Fibroblast of skin of right quadriceps (primary cell): ENCODE measurements at regions not wholly inside any gene's neighbourhood (a gene's known extent, or its start where the extent isn't known, plus 50 kb on each side); places are given as distances from the start of the nearest gene placed in this dataset.

ENCODE experiments used
- DNase-seq: peaks from one replicate; pipeline ENCODE4 v3.0.0-alpha.2; 2013

- peak; percentile 53 for DNase-seq
Measured at GRCh38 chr1:98103617-98104285, 182.9 kb upstream of the DPYD start.

GRCh38 chr1:98102345-98103030, 181.7 kb upstream of the DPYD start:
- DNase-seq, result peak; percentile 71

GRCh38 chr1:98101364-98101763, 180.5 kb upstream of the DPYD start:
- no peak for DNase-seq

GRCh38 chr1:98099501-98099900, 178.7 kb upstream of the DPYD start:
- peak; percentile 71 for DNase-seq

GRCh38 chr1:98098473-98098872, 177.6 kb upstream of the DPYD start:
- no peak for DNase-seq

- peak; percentile 96 for DNase-seq
Measured at GRCh38 chr1:98090351-98090750, 169.5 kb upstream of the DPYD start.

- no peak for DNase-seq
Measured at GRCh38 chr1:98088381-98088780, 167.5 kb upstream of the DPYD start.

- DNase-seq, result peak; percentile 99
Measured at GRCh38 chr1:98086796-98087441, 166.1 kb upstream of the DPYD start.

- peak; percentile 76 for DNase-seq
Measured at GRCh38 chr1:98086156-98086555, 165.3 kb upstream of the DPYD start.

- DNase-seq, result no peak
Measured at GRCh38 chr1:98084188-98084587, 163.4 kb upstream of the DPYD start.

- DNase-seq, result no peak
Measured at GRCh38 chr1:98081944-98082343, 161.1 kb upstream of the DPYD start.

- no peak for DNase-seq
Measured at GRCh38 chr1:98078596-98078995, 157.8 kb upstream of the DPYD start.

- peak; percentile 42 for DNase-seq
Measured at GRCh38 chr1:98077691-98078090, 156.9 kb upstream of the DPYD start.

GRCh38 chr1:98075626-98076025, 154.8 kb upstream of the DPYD start:
- no peak for DNase-seq

GRCh38 chr1:98073823-98074222, 153.0 kb upstream of the DPYD start:
- no peak for DNase-seq

- DNase-seq, result no peak
Measured at GRCh38 chr1:98073106-98073505, 152.3 kb upstream of the DPYD start.

- DNase-seq, result no peak
Measured at GRCh38 chr1:98072047-98072446, 151.2 kb upstream of the DPYD start.

GRCh38 chr1:98068016-98068415, 147.2 kb upstream of the DPYD start:
- DNase-seq, result no peak

- no peak for DNase-seq
Measured at GRCh38 chr1:98066911-98067310, 146.1 kb upstream of the DPYD start.

- peak; percentile 53 for DNase-seq
Measured at GRCh38 chr1:98059620-98060019, 138.8 kb upstream of the DPYD start.

GRCh38 chr1:98058676-98059075, 137.8 kb upstream of the DPYD start:
- DNase-seq, result no peak

- DNase-seq, result no peak
Measured at GRCh38 chr1:98057236-98057910, 136.5 kb upstream of the DPYD start.

- no peak for DNase-seq
Measured at GRCh38 chr1:98056781-98057180, 135.9 kb upstream of the DPYD start.

- no peak for DNase-seq
Measured at GRCh38 chr1:98055457-98055856, 134.6 kb upstream of the DPYD start.
